Loucy (cell line): ENCODE measurements at regions not wholly inside any gene's neighbourhood (a gene's known extent, or its start where the extent isn't known, plus 50 kb on each side); places are given as distances from the start of the nearest gene placed in this dataset.

ENCODE experiments used
- H2AFZ ChIP-seq: fragments of 200-600 bp; sonication (generic); 2 replicates; pipeline ENCODE4 v1.6.0; 2016; ENCODE audit warnings: antibody characterized with exemption, mild to moderate bottlenecking, low read length, moderate library complexity
- H3F3A ChIP-seq: fragments of 200-600 bp; 2 replicates; pipeline ENCODE4 v1.6.0; 2016; ENCODE audit warnings: antibody characterized with exemption, low read depth, mild to moderate bottlenecking
- H3K27me3 ChIP-seq: fragments of 200-600 bp; sonication (generic); 2 replicates; pipeline ENCODE4 v1.6.1; 2014; ENCODE audit warnings: low read length, mild to moderate bottlenecking; ENCODE audit not compliant: insufficient read depth, poor library complexity, severe bottlenecking
- H3K36me3 ChIP-seq: fragments of 200-600 bp; sonication (generic); 2 replicates; pipeline ENCODE4 v1.6.1; 2016; ENCODE audit warnings: low read length; ENCODE audit not compliant: insufficient read depth
- H3K4me1 ChIP-seq: fragments of 200-600 bp; sonication (generic); 2 replicates; pipeline ENCODE4 v1.5.1; 2014; ENCODE audit warnings: low read length, mild to moderate bottlenecking; ENCODE audit not compliant: insufficient read depth, poor library complexity, severe bottlenecking
- H3K4me2 ChIP-seq: fragments of 200-600 bp; sonication (generic); 2 replicates; pipeline ENCODE4 v1.6.0; 2014; ENCODE audit warnings: antibody characterized with exemption, low read length, low read depth, mild to moderate bottlenecking; ENCODE audit not compliant: poor library complexity, severe bottlenecking
- H3K4me3 ChIP-seq: fragments of 200-600 bp; sonication (generic); 2 replicates; pipeline ENCODE4 v1.5.1; 2014; ENCODE audit warnings: low read length, mild to moderate bottlenecking, mixed read lengths; ENCODE audit not compliant: poor library complexity, severe bottlenecking
- H3K79me2 ChIP-seq: fragments of 200-600 bp; sonication (generic); 2 replicates; pipeline ENCODE4 v1.6.1; 2014; ENCODE audit warnings: low read length; ENCODE audit not compliant: insufficient read depth
- H3K9ac ChIP-seq: fragments of 200-600 bp; sonication (generic); 2 replicates; pipeline ENCODE4 v1.6.0; 2014; ENCODE audit warnings: mild to moderate bottlenecking, low read depth, low read length, moderate library complexity; ENCODE audit not compliant: poor library complexity, severe bottlenecking
- H3K9me2 ChIP-seq: fragments of 200-600 bp; sonication (generic); replicated peaks from 2 replicates; pipeline ENCODE4 v1.6.1; 2016; ENCODE audit warnings: low read depth, low read length, mixed read lengths
- H3K9me3 ChIP-seq: fragments of 200-600 bp; sonication (generic); 2 replicates; pipeline ENCODE4 v1.6.1; 2014; ENCODE audit warnings: mild to moderate bottlenecking, antibody characterized with exemption, low read length, low read depth; ENCODE audit not compliant: insufficient read depth
- H4K20me1 ChIP-seq: fragments of 200-600 bp; sonication (generic); 2 replicates; pipeline ENCODE4 v1.6.0; 2014; ENCODE audit warnings: antibody characterized with exemption, low read length, mild to moderate bottlenecking; ENCODE audit not compliant: insufficient read depth, poor library complexity, severe bottlenecking
- CTCF ChIP-seq: fragments of 200-600 bp; sonication (generic); conservative IDR thresholded peaks from 2 replicates; pipeline ENCODE4 v1.5.1; 2014; ENCODE audit warnings: mild to moderate bottlenecking, antibody characterized with exemption, low read length
- EZH2phosphoT487 ChIP-seq: fragments of 200-600 bp; IDR thresholded peaks from 2 replicates; pipeline ENCODE4 v1.6.1; 2018; ENCODE audit warnings: antibody characterized with exemption, mild to moderate bottlenecking, moderate library complexity, borderline replicate concordance

DNA sequence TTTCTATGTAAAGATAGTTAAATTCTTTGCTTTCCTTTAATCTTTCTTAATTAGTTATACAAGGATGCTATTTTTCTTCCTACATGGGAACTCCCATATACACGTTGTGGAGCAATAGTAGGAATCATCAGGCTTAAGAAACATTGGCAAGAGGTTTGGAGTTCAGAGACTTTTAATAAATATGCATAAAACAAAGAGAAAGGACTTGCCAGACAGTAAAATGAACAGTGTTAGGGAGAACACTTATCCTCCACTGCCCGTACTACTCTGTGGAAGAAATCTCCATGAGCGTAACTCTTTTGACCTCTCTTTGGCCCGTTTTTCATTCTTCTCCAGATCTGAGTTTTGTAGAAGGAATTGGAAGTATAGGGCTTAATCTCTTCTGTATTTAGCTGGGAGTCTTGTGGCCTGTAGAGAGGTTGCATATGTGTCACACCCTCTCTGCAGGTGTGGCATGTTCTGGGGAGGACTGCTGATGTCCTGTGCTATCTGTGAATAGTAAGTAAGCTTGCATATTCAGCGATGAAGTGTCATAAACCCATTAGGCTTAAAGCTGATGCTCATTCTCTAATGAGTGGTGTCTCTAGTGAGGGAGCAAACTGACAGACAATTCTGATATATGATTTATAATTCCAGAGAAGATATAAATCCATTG is 455.4 kb upstream of the FAR2 start:
- Histone ChIP-seq H3F3A (no peaks in the 10 kb centered on the region), H3K9ac (no peak overlapping the region), H3K9me2 (no peaks in the 10 kb centered on the region), H3K9me3 (no peaks in the 10 kb centered on the region), H3K36me3 (no peaks in the 10 kb centered on the region), H3K4me1 (no peaks in the 10 kb centered on the region), H3K79me2 (no peaks in the 10 kb centered on the region), H4K20me1 (no peaks in the 10 kb centered on the region), H3K4me3 (no peak overlapping the region), H3K27me3 (no peaks in the 10 kb centered on the region), H2AFZ (no peak overlapping the region), H3K4me2 (no peak overlapping the region)
- TF ChIP-seq CTCF, result no peak
- no peak for TF ChIP-seq EZH2phosphoT487

GRCh38 chr12:28698553-28698952 is 450.5 kb upstream of the FAR2 start:
- H4K20me1 ChIP-seq, result no peaks in the 10 kb centered on the region
- TF ChIP-seq EZH2phosphoT487 (no peak), CTCF (no peak)
- no peaks in the 10 kb centered on the region for H3F3A ChIP-seq

GRCh38 chr12:28699029-28699428 is 450.0 kb upstream of the FAR2 start:
- Histone ChIP-seq H3K79me2 (no peaks in the 10 kb centered on the region), H3K9me3 (no peaks in the 10 kb centered on the region), H3K9ac (no peak overlapping the region), H3K4me3 (no peak overlapping the region), H3K9me2 (no peaks in the 10 kb centered on the region), H3K36me3 (no peaks in the 10 kb centered on the region; the same call in 1 of the 2 replicates), H3K4me2 (no peak overlapping the region), H3K4me1 (no peaks in the 10 kb centered on the region), H3F3A (no peaks in the 10 kb centered on the region), H4K20me1 (no peaks in the 10 kb centered on the region), H2AFZ (no peak overlapping the region), H3K27me3 (no peaks in the 10 kb centered on the region)
- no peak for TF ChIP-seq EZH2phosphoT487
- TF ChIP-seq CTCF, result no peak

More at GRCh38 chr12:28698553-28698952, 450.5 kb upstream of the FAR2 start:
- Histone ChIP-seq H3K4me2 (no peak overlapping the region), H3K36me3 (no peaks in the 10 kb centered on the region; the same call in 1 of the 2 replicates), H3K4me1 (no peaks in the 10 kb centered on the region), H3K27me3 (no peaks in the 10 kb centered on the region), H3K9me2 (no peaks in the 10 kb centered on the region), H3K9me3 (no peaks in the 10 kb centered on the region), H3K9ac (no peak overlapping the region), H2AFZ (no peak overlapping the region), H3K4me3 (no peak overlapping the region), H3K79me2 (no peaks in the 10 kb centered on the region)
